ENCODE measurements at regions not wholly inside any gene's neighbourhood (a gene's known extent, or its start where the extent isn't known, plus 50 kb on each side); places are given as distances from the start of the nearest gene placed in this dataset.

DNA sequence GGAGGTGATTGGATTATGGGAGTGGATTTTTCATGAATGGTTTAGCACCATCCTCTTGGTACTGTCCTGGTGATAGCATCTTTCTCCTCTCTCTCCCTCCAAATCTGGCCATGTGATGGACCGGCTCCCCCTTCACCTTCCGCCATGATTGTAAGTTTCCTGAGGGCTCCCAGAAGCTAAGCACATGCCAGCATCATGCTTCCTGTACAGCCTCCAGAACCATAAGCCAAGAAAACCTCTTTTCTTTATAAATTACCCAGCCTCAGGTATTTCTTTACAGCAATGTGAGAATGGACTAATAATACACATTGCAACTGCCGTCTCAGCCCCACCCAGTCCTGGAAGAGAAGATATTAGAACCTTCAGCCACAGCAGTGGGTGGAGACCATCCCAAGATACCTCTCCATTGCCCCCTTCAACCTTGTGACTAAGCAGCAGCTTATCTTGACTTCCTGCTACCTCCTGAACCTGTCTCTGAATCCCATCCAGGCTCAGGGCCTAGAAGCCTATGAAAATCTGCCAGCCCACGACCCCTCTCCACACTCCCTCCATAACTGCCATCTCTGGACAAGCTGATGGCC, 81.8 kb upstream of the AGAP1 start:
- no peak for DNase-seq (ENCODE audit: low read depth in 2 of 2)
- TF ChIP-seq, protein P1, sequence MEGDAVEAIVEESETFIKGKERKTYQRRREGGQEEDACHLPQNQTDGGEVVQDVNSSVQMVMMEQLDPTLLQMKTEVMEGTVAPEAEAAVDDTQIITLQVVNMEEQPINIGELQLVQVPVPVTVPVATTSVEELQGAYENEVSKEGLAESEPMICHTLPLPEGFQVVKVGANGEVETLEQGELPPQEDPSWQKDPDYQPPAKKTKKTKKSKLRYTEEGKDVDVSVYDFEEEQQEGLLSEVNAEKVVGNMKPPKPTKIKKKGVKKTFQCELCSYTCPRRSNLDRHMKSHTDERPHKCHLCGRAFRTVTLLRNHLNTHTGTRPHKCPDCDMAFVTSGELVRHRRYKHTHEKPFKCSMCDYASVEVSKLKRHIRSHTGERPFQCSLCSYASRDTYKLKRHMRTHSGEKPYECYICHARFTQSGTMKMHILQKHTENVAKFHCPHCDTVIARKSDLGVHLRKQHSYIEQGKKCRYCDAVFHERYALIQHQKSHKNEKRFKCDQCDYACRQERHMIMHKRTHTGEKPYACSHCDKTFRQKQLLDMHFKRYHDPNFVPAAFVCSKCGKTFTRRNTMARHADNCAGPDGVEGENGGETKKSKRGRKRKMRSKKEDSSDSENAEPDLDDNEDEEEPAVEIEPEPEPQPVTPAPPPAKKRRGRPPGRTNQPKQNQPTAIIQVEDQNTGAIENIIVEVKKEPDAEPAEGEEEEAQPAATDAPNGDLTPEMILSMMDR (IDR thresholded peaks at IDR 0.05; ENCODE audit: low read depth, low read length) = no peak

DNA sequence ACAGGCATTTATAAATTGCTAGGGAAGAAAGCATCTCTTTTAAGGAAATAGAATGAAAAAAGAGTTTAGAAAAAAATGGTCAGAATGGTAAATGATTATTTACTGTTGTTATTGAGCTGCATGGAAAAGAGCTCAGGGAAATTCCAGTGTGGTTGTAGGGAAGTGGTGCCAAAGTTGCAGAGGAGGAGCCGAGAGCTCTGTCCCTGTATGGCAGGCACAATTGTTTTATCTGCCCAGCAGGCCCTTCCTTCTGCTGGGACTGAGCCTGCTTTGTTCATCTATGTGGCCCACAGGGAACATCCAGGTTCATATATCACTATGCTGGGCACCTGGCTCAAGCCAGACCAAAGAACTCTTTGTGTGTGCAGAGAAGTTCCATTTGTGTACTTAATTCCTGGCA, 80.8 kb upstream of the AGAP1 start:
- TF ChIP-seq, protein P1 (IDR thresholded peaks at IDR 0.05; ENCODE audit: low read depth, low read length) = no peak
- H3K4me3 ChIP-seq (replicated peaks in 1 of 2; ENCODE audit: low read depth in 2 of 2, low read length in 2 of 2) = no peak overlapping the region
- no peak for DNase-seq (ENCODE audit: low read depth in 2 of 2)

More for the DNA sequence above, 81.8 kb upstream of the AGAP1 start:
- no peak overlapping the region for H3K4me3 ChIP-seq (replicated peaks in 1 of 2; ENCODE audit: low read depth in 2 of 2, low read length in 2 of 2)

DNA sequence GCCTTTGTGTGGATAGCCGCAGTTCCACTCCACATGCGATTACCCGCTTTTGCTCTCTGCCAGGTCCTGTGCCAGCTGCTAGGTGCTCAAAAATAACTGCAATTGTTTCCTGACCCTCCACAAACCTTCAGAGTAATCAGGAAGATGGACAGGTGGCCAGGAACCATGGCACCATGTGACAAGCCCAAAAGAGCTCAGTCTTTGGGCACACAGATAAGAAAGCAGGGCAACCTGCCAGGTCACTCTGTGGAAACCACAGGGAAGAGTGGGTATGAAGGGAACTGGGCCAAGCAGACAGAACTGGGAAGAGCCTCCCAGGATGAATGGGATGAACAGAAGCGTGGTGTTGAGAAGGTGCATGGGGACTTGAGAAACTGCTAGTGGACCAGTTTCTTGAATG, 79.4 kb upstream of the AGAP1 start:
- DNase-seq (ENCODE audit: low read depth in 2 of 2) = no peak
- TF ChIP-seq, protein P1 (IDR thresholded peaks at IDR 0.05; ENCODE audit: low read depth, low read length) = no peak
- H3K4me3 ChIP-seq (replicated peaks in 1 of 2; ENCODE audit: low read depth in 2 of 2, low read length in 2 of 2) = no peak overlapping the region

DNA sequence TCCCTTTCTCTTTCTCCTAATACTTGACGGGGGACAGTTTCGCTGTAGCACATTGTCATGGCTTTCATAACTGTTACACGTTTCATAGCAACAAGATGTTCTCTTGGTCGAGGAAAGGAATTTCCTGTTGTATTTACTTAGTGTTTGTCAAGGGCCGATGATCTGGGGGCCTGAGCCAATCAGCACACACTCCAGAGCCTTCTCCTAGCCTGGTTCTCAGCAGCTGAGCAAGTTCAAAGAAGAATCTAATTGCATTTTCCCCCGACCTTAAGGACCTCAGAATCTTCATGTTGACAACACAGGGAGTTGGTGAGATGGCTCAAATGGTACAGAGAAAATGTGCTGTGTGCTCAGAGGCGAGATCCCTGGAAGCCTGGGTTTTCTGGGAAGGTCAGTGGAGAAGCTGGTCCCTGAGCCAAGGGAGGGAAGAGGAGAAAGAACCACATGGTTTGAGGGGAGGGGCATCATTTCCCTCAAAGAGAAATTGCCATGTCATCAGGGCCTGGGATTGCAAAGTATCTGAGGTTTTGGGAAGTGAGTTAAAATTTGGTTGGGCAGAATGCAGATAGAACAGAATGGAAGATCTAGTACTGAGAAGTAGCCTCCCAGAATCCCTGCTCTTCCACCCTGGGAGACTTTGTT, 76.9 kb upstream of the AGAP1 start:
- TF ChIP-seq, protein P1 (IDR thresholded peaks at IDR 0.05; ENCODE audit: low read depth, low read length) = no peak
- peak; percentile 73 to 85 for DNase-seq (ENCODE audit: low read depth in 2 of 2)

DNA sequence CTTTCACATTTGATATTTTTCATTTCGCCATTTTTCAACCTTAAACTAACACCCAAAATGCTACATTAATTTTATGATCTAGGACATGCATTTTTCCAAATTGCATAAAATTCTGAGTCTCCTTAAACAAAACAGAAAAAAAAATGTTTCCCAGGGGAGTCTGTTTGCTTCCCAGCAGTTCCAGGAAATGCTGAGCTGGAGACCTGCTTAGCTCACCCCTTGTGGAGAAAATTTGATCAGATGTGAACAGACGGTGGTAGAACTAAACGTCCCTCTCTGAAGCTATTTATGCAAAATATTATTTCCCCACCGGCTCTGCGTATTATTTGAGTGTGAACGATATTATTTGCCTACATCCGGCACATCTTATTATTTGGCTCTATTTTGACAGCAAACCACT, 74.9 kb upstream of the AGAP1 start:
- DNase-seq (ENCODE audit: low read depth in 2 of 2) = peak; percentile 36 to 68
- TF ChIP-seq, protein P1 (IDR thresholded peaks at IDR 0.05; ENCODE audit: low read depth, low read length) = peak; percentile 24
- H3K4me3 ChIP-seq (replicated peaks in 1 of 2; ENCODE audit: low read depth in 2 of 2, low read length in 2 of 2) = no peak overlapping the region

More for the DNA sequence above, 76.9 kb upstream of the AGAP1 start:
- H3K4me3 ChIP-seq (replicated peaks in 1 of 2; ENCODE audit: low read depth in 2 of 2, low read length in 2 of 2) = no peak overlapping the region

DNA sequence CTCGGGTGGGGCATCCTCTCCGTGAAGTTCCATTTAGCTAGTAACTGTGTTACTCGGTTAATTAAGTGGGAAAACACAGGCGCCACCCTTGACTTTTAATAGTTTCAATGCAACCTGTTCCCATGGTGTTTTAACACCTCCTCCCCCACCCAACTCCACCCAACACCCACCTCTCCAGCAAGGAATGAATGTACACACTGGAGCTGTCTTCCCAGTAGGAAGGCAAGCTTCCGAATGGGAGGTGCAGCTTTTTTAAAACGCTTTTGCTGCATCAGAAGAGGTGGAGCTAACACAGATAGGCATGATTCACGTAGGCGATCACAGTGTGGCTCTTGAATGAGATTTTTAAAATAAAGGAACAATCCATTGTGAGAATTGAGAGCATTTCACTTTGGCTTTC, 73.8 kb upstream of the AGAP1 start:
- TF ChIP-seq, protein P1 (IDR thresholded peaks at IDR 0.05; ENCODE audit: low read depth, low read length) = no peak
- DNase-seq (ENCODE audit: low read depth in 2 of 2) = no peak
- H3K4me3 ChIP-seq (replicated peaks in 1 of 2; ENCODE audit: low read depth in 2 of 2, low read length in 2 of 2) = no peak overlapping the region

Data from cardiac fibroblast (primary cell).